AG08396 (cell line): ENCODE measurements at regions not wholly inside any gene's neighbourhood (a gene's known extent, or its start where the extent isn't known, plus 50 kb on each side); places are given as distances from the start of the nearest gene placed in this dataset.
"Not testable (repeated sequence)": the region's sequence is repeated elsewhere in the genome, so short reads cannot be mapped to it uniquely, and the experiment has no call there.

Source experiments
- DNase-seq: peaks from one replicate; pipeline ENCODE4 v3.0.0; 2012; ENCODE audit warnings: low spot score, mixed read lengths

GRCh38 chr2:95727420-95727819, 135.6 kb downstream of the TRIM43 start:
- DNase-seq: not testable (repeated sequence)

GRCh38 chr2:95728878-95729596, 137.2 kb downstream of the TRIM43 start:
- DNase-seq: peak; percentile 71

- no peak for DNase-seq
Observed at GRCh38 chr2:95729597-95729955, 137.8 kb downstream of the TRIM43 start.

GRCh38 chr2:95730813-95731212, 139.0 kb downstream of the TRIM43 start:
- no peak for DNase-seq

- DNase-seq: no peak
Observed at GRCh38 chr2:95734976-95735890, 143.4 kb downstream of the TRIM43 start.

GRCh38 chr2:95738301-95738700, 146.5 kb downstream of the TRIM43 start:
- DNase-seq: no peak

- DNase-seq: not testable (repeated sequence)
Observed at GRCh38 chr2:95752126-95752525, 160.3 kb downstream of the TRIM43 start.

- DNase-seq: not testable (repeated sequence)
Observed at GRCh38 chr2:95753812-95754211, 162.0 kb downstream of the TRIM43 start.

GRCh38 chr2:95754213-95754612, 162.4 kb downstream of the TRIM43 start:
- not testable (repeated sequence) for DNase-seq

- DNase-seq: not testable (repeated sequence)
Observed at GRCh38 chr2:95754819-95755563, 163.2 kb downstream of the TRIM43 start.

- not testable (repeated sequence) for DNase-seq
Observed at GRCh38 chr2:95755956-95756669, 164.3 kb downstream of the TRIM43 start.

- no peak for DNase-seq
Observed at GRCh38 chr2:95757988-95758387, 166.2 kb downstream of the TRIM43 start.

- DNase-seq: no peak
Observed at GRCh38 chr2:95759481-95760246, 167.9 kb downstream of the TRIM43 start.

GRCh38 chr2:95760806-95761525, 169.2 kb downstream of the TRIM43 start:
- DNase-seq: peak; percentile 67

- no peak for DNase-seq
Observed at GRCh38 chr2:95761556-95761955, 169.8 kb downstream of the TRIM43 start.

- DNase-seq: not testable (repeated sequence)
Observed at GRCh38 chr2:95762023-95763021, 170.5 kb downstream of the TRIM43 start.

- DNase-seq: not testable (repeated sequence)
Observed at GRCh38 chr2:95763074-95763473, 171.3 kb downstream of the TRIM43 start.

GRCh38 chr2:95764966-95765365, 173.2 kb downstream of the TRIM43 start:
- not testable (repeated sequence) for DNase-seq
